ENCODE measurements at regions not wholly inside any gene's neighbourhood (a gene's known extent, or its start where the extent isn't known, plus 50 kb on each side); places are given as distances from the start of the nearest gene placed in this dataset.

GRCh38 chr10:78272329-78272728 is 238.7 kb downstream of the RPS24 start:
- DNase-seq (ENCODE audit: low read depth in 3 of 3), result no peak

GRCh38 chr10:78274491-78274890 is 240.8 kb downstream of the RPS24 start:
- no peak for DNase-seq (ENCODE audit: low read depth in 3 of 3)

DNA sequence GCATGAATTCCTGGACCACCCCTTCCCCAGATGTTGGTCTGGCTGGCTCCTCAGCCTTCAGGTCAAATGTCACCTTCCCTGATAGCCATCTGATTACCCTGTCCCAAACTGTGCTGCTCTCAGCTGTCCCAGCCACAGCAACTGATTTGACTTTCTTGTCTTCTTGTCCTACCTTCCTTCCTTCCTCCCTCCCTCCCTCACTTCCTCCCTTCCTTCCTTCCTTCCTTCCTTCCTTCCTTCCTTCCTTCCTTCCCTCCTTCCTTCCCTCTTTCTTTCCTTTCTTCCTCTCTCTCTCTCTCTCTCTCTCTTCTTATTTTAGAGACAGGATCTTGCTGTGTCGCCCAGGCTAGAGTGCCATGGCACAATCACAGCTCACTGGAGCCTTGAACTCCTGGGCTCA is 242.5 kb downstream of the RPS24 start:
- no peak for DNase-seq (ENCODE audit: low read depth in 3 of 3)

DNA sequence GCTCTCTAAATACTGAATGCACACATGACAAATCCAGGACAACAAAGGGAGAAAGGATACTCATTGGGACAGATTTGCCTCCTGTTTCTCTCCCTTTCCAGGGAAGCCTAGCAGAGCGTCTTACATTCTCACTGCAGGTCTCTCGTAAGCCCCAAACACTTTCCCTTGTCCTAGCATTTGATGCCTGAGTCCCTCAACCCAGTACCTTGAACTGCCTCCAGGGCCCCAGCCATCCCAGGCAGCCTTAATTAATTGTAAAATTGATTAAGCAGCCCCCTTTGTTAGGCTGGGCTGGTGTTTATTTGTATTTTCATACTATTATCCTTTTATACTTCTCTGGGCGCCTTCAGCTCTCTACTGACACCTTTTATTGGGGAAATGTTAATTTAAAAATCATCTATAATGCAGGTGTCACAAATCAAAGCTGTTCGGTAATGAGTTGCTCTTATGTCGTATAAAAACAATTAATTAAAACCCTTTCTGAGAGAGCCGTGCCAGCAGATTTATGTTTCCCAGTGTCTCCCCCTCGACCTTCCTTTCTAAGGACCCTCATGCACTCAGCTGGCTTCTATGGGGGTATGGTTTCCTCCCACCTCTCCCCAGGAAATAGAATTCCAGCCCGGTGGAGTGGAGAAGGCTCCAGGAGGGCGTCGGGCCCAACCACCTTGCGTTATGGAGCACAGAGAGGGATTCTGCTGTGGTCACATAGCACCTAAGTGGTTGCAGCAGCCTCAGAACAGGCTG is 243.8 kb downstream of the RPS24 start:
- no peak for DNase-seq (ENCODE audit: low read depth in 3 of 3)

GRCh38 chr10:78278058-78278404 is 244.4 kb downstream of the RPS24 start:
- no peak for DNase-seq (ENCODE audit: low read depth in 3 of 3)

DNA sequence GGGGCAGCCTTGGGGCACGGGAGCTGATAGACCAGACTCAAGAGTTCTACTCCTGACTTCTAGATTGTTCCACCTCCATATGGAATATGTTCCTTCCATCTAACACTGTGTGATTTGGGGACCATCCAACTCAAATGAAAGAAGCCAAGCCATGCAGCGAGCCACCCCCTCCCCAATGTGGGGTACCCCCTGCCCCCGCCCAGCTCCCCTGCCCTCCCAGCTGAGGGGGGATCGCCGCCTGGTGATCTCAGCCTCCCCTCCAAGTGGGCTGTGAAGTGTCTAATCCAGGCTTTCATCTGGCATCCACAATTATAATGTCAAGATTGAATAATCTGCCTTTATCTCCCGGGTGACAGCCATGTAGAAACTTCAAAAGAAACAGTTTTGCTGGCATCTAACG is 246.1 kb downstream of the RPS24 start:
- no peak for DNase-seq (ENCODE audit: low read depth in 3 of 3)

GRCh38 chr10:78280604-78281003 is 246.9 kb downstream of the RPS24 start:
- DNase-seq (ENCODE audit: low read depth in 3 of 3), result no peak

- no peak for DNase-seq (ENCODE audit: low read depth in 3 of 3)
Observed at GRCh38 chr10:78281627-78282026, 248.0 kb downstream of the RPS24 start.

DNA sequence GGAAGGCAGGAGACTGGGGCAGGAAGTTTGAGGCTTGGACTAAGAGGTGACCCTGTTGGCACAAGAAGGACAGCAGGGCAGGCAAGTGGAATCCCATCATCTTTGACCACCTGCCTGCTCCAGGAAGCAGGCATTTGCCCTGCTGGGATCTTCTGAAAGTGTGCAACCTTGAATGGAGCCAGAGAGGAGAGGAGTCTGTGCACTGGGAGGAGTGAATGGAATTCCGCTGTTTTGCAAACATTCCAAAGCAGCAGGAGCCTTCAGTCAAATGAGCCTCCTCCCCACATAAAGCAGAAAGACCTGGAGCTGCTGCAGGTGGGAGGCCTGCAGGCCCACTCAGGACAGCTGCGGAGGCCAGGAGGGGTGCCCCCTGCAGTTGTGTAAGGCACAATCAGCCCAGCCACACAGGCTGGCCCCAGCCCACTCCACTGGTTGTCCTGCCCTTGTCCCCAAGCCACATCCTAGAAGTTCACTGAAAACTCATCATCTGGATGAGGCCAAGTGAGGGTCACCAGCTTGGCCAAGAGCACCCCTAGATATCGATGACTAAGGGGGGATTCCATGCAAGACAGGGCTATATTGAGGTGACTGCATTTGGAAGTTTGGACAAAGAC is 249.5 kb downstream of the RPS24 start:
- DNase-seq (ENCODE audit: low read depth in 3 of 3), result no peak

DNA sequence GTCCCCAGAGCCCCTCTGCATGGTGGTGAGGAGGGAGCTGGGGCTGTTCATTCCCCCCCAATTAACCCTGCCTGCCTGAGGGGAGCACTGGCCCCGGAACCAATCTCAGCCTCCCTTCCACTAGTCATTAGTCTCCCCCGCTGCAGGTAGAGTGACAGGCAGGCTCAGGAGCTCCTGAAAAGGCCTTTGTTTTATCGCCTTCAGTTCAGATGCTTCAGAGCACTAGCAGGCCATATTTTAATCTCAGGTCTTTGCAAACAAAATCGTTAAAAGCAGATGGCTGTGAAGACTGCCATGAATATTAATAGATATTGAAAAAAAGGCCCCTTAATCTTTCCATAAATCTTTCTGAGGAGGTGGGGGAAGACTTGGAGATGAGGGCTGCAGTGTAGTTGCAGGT is 250.7 kb downstream of the RPS24 start:
- no peak for DNase-seq (ENCODE audit: low read depth in 3 of 3)

GRCh38 chr10:78285226-78285625 is 251.6 kb downstream of the RPS24 start:
- no peak for DNase-seq (ENCODE audit: low read depth in 3 of 3)

DNA sequence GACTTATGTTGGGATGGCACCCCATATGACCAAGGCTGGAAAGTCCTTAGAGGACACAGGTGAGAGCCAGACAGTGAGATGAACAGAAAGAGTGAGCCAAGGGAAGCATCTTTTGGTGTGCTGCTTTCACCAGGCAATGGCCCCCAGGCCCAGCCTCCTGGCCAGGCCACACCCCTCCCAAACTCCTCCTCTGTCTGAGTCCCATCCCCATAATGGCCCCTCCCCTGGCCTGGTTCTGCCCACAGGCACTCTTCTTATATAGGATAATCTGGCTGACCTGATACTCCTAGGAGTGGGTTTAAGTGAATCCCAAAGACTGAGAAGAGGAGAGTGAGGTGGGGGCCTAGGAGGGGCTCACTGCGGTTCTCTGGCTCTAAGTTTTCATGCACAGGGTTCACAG is 252.5 kb downstream of the RPS24 start:
- no peak for DNase-seq (ENCODE audit: low read depth in 3 of 3)

GRCh38 chr10:78286668-78287067 is 253.0 kb downstream of the RPS24 start:
- DNase-seq (ENCODE audit: low read depth in 3 of 3), result no peak

DNA sequence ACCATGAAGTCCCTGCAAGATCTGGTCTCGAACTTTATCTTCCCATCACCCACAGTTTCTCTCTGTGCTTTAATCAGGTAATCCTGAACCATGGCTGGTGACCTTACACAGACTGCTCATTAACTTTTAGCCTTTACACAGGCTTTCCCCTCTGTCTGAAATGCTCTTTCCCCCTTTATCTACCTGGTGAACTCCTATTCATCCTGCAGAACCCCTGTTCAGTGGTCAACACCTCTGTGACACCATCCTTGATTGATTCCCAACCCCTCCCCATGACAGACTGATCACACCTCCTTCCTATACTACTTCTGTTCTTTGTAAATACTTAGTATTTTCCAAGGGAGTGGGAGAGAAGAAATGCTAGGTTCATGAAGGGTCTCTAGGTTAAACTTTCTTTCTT is 254.0 kb downstream of the RPS24 start:
- DNase-seq (ENCODE audit: low read depth in 3 of 3), result no peak

- no peak for DNase-seq (ENCODE audit: low read depth in 3 of 3)
Observed at GRCh38 chr10:78288663-78289062, 255.0 kb downstream of the RPS24 start.

DNA sequence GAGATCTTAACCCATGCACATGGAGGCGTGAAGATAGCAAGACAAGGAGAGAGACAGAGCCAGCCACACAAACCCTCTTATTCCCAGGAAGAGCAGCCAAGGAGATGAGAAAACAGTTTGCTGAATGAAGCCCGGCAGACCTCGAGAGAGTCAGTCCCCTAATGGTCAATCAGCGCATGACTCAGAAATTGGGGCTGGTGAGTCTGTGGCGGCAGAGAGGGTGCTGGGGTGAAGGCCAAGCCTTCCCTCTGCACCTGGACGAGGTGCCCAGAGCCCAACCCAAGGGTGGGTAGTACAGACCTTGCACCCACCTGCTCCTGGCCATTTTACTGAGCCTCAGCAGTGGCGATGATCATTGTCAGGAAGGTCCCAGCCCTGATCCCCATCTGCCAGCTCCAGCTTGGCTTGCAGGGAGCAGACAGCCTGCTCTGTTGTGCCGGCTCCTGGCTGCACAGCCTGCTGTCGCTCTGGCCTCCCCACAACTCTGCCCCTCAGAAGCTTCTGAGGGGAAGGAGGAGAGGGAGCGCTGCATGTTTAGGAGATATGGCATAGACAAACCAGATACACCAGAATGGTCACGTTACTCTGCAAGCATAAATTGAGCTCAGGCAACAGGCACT is 256.6 kb downstream of the RPS24 start:
- no peak for DNase-seq (ENCODE audit: low read depth in 3 of 3)

DNA sequence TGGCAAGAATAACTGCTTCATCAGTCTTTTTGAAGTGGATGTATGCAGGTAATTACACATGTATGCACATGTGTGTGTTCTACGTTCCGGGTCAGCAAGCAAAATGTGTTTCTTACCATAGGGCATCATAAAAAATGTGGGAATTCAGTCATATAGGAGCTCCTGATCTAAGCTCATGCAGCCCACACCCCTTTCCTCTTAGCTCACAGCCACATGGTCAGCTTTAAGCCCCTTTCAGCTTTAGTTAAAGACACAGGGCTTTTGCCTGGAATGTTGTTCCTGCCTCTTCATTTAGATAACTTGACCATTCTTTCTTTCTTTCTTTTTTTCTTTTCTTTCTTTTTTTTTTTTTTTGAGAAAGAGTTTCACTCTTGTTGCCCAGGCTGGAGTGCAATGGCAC is 258.1 kb downstream of the RPS24 start:
- DNase-seq (ENCODE audit: low read depth in 3 of 3), result no peak

DNA sequence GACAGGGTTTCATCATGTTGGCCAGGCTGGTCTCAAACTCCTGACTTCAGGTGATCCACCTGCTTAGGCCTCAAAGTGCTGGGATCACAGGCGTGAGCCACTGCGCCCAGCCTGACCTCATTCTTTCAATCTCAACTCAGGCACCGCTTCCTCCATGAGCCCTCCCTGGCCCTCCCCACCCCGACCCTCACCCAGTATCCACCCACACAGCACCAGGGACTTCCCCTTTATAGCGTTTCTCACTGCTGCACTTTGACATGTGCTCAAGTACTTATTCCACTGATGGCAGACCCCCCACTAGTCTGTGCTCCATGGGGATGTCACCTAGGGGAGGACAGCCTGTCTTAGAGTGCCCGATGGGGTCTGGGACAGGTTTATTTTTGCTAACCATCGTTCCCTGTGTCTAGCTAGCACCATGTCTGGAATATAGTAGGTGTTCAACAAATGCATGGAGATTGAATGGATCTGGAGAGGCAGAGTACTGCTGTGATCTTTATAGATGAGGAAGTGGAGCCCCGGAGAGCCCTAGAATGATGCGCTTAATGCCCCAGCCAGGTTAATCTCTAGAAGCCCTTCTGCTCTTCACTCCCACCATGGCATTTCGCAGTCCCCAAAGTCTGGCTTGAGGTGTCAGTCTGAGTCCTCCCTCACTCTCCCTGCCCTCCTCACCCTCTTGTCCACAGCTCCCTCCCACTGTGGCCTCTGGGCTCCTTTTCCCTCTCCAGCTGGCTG is 258.8 kb downstream of the RPS24 start:
- DNase-seq (ENCODE audit: low read depth in 3 of 3), result no peak

GRCh38 chr10:78292982-78293865 is 259.6 kb downstream of the RPS24 start:
- DNase-seq (ENCODE audit: low read depth in 3 of 3), result no peak

DNA sequence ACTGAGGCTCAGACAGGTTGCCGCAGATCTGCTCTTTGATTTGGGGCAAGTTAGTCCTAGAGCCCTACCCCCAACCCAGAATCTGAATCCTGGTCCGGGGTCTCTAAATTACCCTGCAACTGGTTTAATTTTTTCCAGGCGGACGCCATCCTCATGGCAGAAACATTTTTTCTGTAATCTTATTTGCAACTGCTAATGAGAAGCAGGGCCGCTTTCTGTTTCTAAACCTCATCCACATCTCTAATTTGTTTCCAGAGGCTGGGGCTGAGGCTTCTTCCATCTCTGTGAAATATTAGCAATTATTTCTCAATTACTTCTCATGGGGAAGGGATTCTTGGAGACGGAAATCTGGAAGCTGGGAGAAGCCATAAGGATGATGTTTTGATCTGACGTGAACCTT is 261.6 kb downstream of the RPS24 start:
- no peak for DNase-seq (ENCODE audit: low read depth in 3 of 3)

DNA sequence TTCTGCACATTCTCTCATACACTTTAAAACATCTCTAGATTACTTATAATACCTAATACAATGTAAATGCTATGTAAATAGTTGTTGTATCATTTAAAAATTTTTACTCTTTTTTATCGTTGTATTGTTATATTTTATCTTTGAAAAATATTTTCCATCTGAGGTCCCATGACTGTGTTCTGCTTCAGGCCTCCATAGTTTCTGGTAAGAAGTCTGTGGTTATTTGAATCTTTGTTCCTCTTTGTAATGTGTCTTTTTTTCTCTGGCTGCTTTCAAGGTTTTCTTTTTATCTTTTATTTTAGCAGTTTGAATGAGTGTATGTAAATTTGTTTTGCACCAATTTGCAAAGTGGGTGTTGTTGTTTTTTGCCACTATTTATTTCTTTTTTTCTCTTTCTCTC is 263.1 kb downstream of the RPS24 start:
- DNase-seq (ENCODE audit: low read depth in 3 of 3), result no peak

DNA sequence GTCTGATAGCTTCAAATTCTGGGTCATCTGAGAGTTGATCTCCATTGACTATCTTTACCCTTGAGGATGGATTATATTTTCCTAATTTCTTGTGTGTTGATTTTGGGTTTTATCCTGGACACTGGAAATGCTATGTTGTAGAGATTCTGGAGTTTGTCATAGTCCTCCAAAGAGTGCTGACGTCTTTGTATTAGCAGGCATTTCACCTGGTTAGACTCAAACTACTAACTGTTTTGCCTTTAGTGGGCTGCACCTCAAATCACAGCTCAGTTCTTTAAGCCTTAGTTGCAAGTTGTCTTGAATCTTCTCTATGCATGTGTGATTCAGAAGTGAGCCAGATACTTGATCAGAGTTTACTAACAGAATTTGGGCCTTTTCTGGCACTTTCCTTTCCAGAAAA is 264.3 kb downstream of the RPS24 start:
- no peak for DNase-seq (ENCODE audit: low read depth in 3 of 3)
